NCI-H2107 treated with DMSO at 0.1 percent for 48 hours (cell line): ENCODE measurements at regions not wholly inside any gene's neighbourhood (a gene's known extent, or its start where the extent isn't known, plus 50 kb on each side); places are given as distances from the start of the nearest gene placed in this dataset.
"Not testable (repeated sequence)": the region's sequence is repeated elsewhere in the genome, so short reads cannot be mapped to it uniquely, and the experiment has no call there.

Source experiments
- DNase-seq: peaks from one replicate; lab custom pipeline; 2025; ENCODE audit not compliant: unreplicated experiment; lab: John Stamatoyannopoulos, UW

- DNase-seq, result no peak
Observed at GRCh38 chr5:30501065-30501464, 692.4 kb upstream of the CDH6 start.

- no peak for DNase-seq
Observed at GRCh38 chr5:30500513-30500912, 693.0 kb upstream of the CDH6 start.

- no peak for DNase-seq
Observed at GRCh38 chr5:30499402-30499801, 694.1 kb upstream of the CDH6 start.

- no peak for DNase-seq
Observed at GRCh38 chr5:30498972-30499371, 694.5 kb upstream of the CDH6 start.

GRCh38 chr5:30498509-30498908, 695.0 kb upstream of the CDH6 start:
- DNase-seq, result not testable (repeated sequence)

- not testable (repeated sequence) for DNase-seq
Observed at GRCh38 chr5:30494113-30494512, 699.4 kb upstream of the CDH6 start.

- DNase-seq, result no peak
Observed at GRCh38 chr5:30479104-30479503, 714.4 kb upstream of the CDH6 start.

GRCh38 chr5:30475429-30475828, 718.1 kb upstream of the CDH6 start:
- DNase-seq, result no peak

- DNase-seq, result no peak
Observed at GRCh38 chr5:30469691-30470090, 723.8 kb upstream of the CDH6 start.

- no peak for DNase-seq
Observed at GRCh38 chr5:30458681-30459080, 734.8 kb upstream of the CDH6 start.

- DNase-seq, result not testable (repeated sequence)
Observed at GRCh38 chr5:30455484-30455883, 738.0 kb upstream of the CDH6 start.

- DNase-seq, result no peak
Observed at GRCh38 chr5:30453168-30453567, 740.3 kb upstream of the CDH6 start.

- no peak for DNase-seq
Observed at GRCh38 chr5:30450153-30450552, 743.3 kb upstream of the CDH6 start.

- no peak for DNase-seq
Observed at GRCh38 chr5:30447431-30447830, 746.1 kb upstream of the CDH6 start.

GRCh38 chr5:30446456-30446855, 747.0 kb upstream of the CDH6 start:
- no peak for DNase-seq

- DNase-seq, result no peak
Observed at GRCh38 chr5:30438785-30439184, 754.7 kb upstream of the CDH6 start.

- DNase-seq, result no peak
Observed at GRCh38 chr5:30436691-30437090, 756.8 kb upstream of the CDH6 start.

GRCh38 chr5:30428866-30429407, 764.5 kb upstream of the CDH6 start:
- not testable (repeated sequence) for DNase-seq

GRCh38 chr5:30414078-30414477, 779.4 kb upstream of the CDH6 start:
- DNase-seq, result no peak

- no peak for DNase-seq
Observed at GRCh38 chr5:30413540-30413939, 779.9 kb upstream of the CDH6 start.

- DNase-seq, result no peak
Observed at GRCh38 chr5:30405821-30406220, 787.7 kb upstream of the CDH6 start.

GRCh38 chr5:30401479-30402058, 791.9 kb upstream of the CDH6 start:
- no peak for DNase-seq

- DNase-seq, result no peak
Observed at GRCh38 chr5:30398423-30398822, 795.1 kb upstream of the CDH6 start.
